SK-N-SH treated with all-trans-retinoic acid at 6 μM for 48 hours (cell line): ENCODE measurements at regions not wholly inside any gene's neighbourhood (a gene's known extent, or its start where the extent isn't known, plus 50 kb on each side); places are given as distances from the start of the nearest gene placed in this dataset.

Experiments
- ATAC-seq: fragments of 200-7000 bp; cut with Tn5 transposase; 3 replicates; pipeline ENCODE4 v1.9.1; 2020; ENCODE audit warnings: mild to moderate bottlenecking, moderate library complexity
- ARNTL ChIP-seq: fragments of 450-650 bp; formaldehyde crosslinking; IDR thresholded peaks from 2 replicates; pipeline ENCODE4 v1.5.0; 2020; ENCODE audit warnings: low read depth, mild to moderate bottlenecking, moderate library complexity, borderline replicate concordance
- CREB5 ChIP-seq: fragments of 250-450 bp; sonication (Bioruptor Pico); IDR thresholded peaks from 2 replicates; pipeline ENCODE4 v1.5.1; 2020; ENCODE audit warnings: low read depth, mild to moderate bottlenecking, moderate library complexity
- CSDC2 ChIP-seq: fragments of 250-450 bp; sonication (Bioruptor Pico); IDR thresholded peaks from 2 replicates; pipeline ENCODE4 v1.5.0; 2020; ENCODE audit warnings: mild to moderate bottlenecking, moderate library complexity
- ESRRG ChIP-seq: fragments of 250-450 bp; sonication (Bioruptor Pico); IDR thresholded peaks from 2 replicates; pipeline ENCODE4 v1.6.1; 2021; ENCODE audit warnings: mild to moderate bottlenecking
- GLIS3 ChIP-seq: fragments of 250-450 bp; sonication (Bioruptor Pico); IDR thresholded peaks from 2 replicates; pipeline ENCODE4 v1.5.0; 2020; ENCODE audit warnings: mild to moderate bottlenecking, moderate library complexity
- ISL1 ChIP-seq: fragments of 250-450 bp; sonication (Bioruptor Pico); IDR thresholded peaks from 2 replicates; pipeline ENCODE4 v2.1.2; 2022; ENCODE audit warnings: mild to moderate bottlenecking, moderate library complexity
- OSR1 ChIP-seq: fragments of 250-450 bp; sonication (Bioruptor Pico); IDR thresholded peaks from 2 replicates; pipeline ENCODE4 v1.8.0; 2022; ENCODE audit warnings: moderate library complexity, mild to moderate bottlenecking, inconsistent platforms
- PPARA ChIP-seq: fragments of 250-450 bp; sonication (Bioruptor Pico); IDR thresholded peaks from 2 replicates; pipeline ENCODE4 v1.5.0; 2020; ENCODE audit warnings: mild to moderate bottlenecking, borderline replicate concordance
- RARB ChIP-seq: fragments of 250-450 bp; sonication (Bioruptor Pico); IDR thresholded peaks from 2 replicates; pipeline ENCODE4 v1.8.0; 2021; ENCODE audit warnings: mild to moderate bottlenecking, moderate library complexity
- SNAI2 ChIP-seq: fragments of 250-450 bp; sonication (Bioruptor Pico); IDR thresholded peaks from 2 replicates; pipeline ENCODE4 v1.5.0; 2020; ENCODE audit warnings: mild to moderate bottlenecking, moderate library complexity
- TCF4 ChIP-seq: fragments of 250-450 bp; sonication (Bioruptor Pico); IDR thresholded peaks from 2 replicates; pipeline ENCODE4 v1.8.0; 2021; ENCODE audit warnings: mild to moderate bottlenecking, moderate library complexity, borderline replicate concordance
- TOX ChIP-seq: fragments of 250-450 bp; sonication (Bioruptor Pico); IDR thresholded peaks from 2 replicates; pipeline ENCODE4 v1.8.0; 2021; ENCODE audit warnings: mild to moderate bottlenecking, moderate library complexity, borderline replicate concordance
- ZC3H10 ChIP-seq: fragments of 250-450 bp; sonication (Bioruptor Pico); IDR thresholded peaks from 2 replicates; pipeline ENCODE4 v1.5.1; 2021; ENCODE audit warnings: mild to moderate bottlenecking, moderate library complexity
- ZFP30 ChIP-seq: fragments of 450-650 bp; formaldehyde crosslinking; IDR thresholded peaks from 2 replicates; pipeline ENCODE4 v1.5.0; 2022; ENCODE audit warnings: mild to moderate bottlenecking, moderate library complexity
- ZNF565 ChIP-seq: fragments of 450-650 bp; formaldehyde crosslinking; conservative IDR thresholded peaks from 2 replicates; pipeline ENCODE4 v1.5.0; 2020; ENCODE audit warnings: low read depth, mild to moderate bottlenecking, moderate library complexity
- ZNF70 ChIP-seq: fragments of 450-650 bp; formaldehyde crosslinking; IDR thresholded peaks from 2 replicates; pipeline ENCODE4 v1.5.0; 2020; ENCODE audit warnings: mild to moderate bottlenecking, moderate library complexity
- ZNF8 ChIP-seq: fragments of 450-650 bp; formaldehyde crosslinking; IDR thresholded peaks from 2 replicates; pipeline ENCODE4 v1.5.0; 2020; ENCODE audit warnings: mild to moderate bottlenecking, moderate library complexity
- TF ChIP-seq, protein P1 (sequence below): fragments of 250-450 bp; sonication (Bioruptor Pico); IDR thresholded peaks from 2 replicates; pipeline ENCODE4 v1.8.0; 2020; ENCODE audit warnings: mild to moderate bottlenecking, moderate library complexity, borderline replicate concordance
- TF ChIP-seq, protein P2 (sequence below): fragments of 250-450 bp; sonication (Bioruptor Pico); IDR thresholded peaks from 2 replicates; pipeline ENCODE4 v1.5.1; 2021; ENCODE audit warnings: mild to moderate bottlenecking, moderate library complexity
- TF ChIP-seq, protein P3 (sequence below): fragments of 250-450 bp; sonication (Bioruptor Pico); IDR thresholded peaks from 2 replicates; pipeline ENCODE4 v1.8.0; 2021; ENCODE audit warnings: low read depth, mild to moderate bottlenecking, moderate library complexity, borderline replicate concordance

DNA sequence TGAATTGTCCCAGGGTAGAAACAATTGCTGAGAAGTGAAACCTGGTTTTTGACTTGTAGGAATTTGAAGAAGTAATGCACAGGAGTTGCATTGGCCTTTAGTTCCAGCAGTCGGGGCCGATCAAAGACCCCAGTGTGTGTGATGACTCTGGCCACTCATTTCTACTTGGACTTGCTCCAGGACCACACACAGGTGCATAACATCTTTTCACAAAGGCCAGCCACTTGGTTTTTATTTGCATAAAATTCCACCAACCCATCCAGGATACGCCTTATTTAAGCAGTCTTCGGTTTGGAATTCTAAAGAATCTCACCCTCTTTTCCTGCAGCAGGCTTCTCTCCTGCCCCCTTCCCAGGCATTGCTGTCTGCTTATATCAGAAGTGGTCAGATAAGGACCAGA, 162.0 kb upstream of the HABP2 start:
- TF ChIP-seq RARB (CRISPR knock-in tag): no peak
- no peak for TF ChIP-seq TCF4 (CRISPR knock-in tag)
- TF ChIP-seq ZNF565: no peak
- no peak for TF ChIP-seq CREB5 (CRISPR knock-in tag)
- TF ChIP-seq CSDC2 (CRISPR knock-in tag): no peak
- ATAC-seq: no peak

DNA sequence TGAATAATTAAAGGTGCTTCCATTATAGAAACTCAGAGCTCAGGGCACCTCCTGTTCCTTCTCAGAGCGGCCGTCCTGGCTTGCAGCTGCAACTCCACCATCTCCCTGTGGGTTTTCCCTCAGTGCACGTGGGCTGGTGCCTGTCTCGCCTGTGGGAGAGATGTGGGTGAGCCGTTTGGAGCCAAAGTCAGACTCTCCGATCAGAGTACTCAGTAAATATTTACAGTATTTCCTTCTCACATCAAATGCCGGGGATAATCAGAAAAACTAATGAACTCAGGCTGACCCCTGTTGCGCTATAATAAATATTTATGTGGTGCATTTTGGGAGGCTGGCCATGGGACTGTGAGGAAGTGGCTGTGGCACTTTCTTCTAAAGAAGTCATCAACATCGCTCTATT, 155.8 kb upstream of the HABP2 start:
- no peak for TF ChIP-seq ARNTL (CRISPR knock-in tag)
- TF ChIP-seq CSDC2 (CRISPR knock-in tag): no peak
- no peak for TF ChIP-seq ZNF565
- TF ChIP-seq ZNF70: no peak
- TF ChIP-seq, protein P1, sequence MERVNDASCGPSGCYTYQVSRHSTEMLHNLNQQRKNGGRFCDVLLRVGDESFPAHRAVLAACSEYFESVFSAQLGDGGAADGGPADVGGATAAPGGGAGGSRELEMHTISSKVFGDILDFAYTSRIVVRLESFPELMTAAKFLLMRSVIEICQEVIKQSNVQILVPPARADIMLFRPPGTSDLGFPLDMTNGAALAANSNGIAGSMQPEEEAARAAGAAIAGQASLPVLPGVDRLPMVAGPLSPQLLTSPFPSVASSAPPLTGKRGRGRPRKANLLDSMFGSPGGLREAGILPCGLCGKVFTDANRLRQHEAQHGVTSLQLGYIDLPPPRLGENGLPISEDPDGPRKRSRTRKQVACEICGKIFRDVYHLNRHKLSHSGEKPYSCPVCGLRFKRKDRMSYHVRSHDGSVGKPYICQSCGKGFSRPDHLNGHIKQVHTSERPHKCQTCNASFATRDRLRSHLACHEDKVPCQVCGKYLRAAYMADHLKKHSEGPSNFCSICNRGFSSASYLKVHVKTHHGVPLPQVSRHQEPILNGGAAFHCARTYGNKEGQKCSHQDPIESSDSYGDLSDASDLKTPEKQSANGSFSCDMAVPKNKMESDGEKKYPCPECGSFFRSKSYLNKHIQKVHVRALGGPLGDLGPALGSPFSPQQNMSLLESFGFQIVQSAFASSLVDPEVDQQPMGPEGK (CRISPR knock-in tag): no peak
- no peak for TF ChIP-seq ESRRG (CRISPR knock-in tag)
- no peak for TF ChIP-seq TOX (CRISPR knock-in tag)
- TF ChIP-seq OSR1 (CRISPR knock-in tag): no peak
- no peak for TF ChIP-seq ZC3H10 (CRISPR knock-in tag)
- TF ChIP-seq GLIS3: no peak
- no peak for ATAC-seq

DNA sequence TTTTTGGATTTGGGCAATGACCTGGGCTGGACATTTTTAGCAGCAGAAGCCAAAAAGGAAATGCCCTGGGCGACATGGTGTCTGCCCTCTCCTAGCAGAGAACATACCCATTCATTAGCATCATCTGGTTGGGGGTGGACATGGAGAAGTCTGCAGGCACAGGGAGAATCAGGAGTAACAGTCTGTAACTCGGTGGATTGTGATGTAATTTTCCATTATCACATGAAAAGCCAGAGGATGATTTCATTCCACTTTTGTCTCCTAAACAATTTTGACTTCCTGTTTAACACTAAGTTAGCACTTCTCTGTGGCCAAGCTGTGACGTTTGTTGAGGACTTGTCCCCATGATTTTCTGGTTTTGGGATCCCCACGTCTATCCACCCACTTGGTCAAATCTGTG, 153.8 kb upstream of the HABP2 start:
- no peak for ATAC-seq

DNA sequence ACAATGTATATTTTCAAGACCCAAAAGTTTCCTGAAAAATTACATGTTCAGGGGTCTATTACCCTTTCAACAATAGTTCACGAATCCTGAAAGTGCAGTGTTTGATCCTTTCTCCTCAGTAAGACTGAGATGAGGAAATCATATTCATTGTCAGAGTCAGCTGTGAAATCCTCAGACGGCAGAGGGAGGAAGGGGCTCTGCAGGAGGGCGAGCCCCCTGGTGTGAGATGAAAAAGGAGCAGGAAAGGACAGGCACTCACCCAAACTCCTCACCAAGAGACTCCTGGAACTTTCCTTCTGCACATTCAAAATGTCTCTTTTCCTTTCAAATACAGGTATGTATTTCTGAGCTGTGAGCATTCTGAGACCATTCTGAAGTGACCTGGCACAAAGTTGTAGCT, 150.3 kb upstream of the HABP2 start:
- no peak for ATAC-seq
- no peak for TF ChIP-seq SNAI2 (CRISPR knock-in tag)
- TF ChIP-seq, protein P2, sequence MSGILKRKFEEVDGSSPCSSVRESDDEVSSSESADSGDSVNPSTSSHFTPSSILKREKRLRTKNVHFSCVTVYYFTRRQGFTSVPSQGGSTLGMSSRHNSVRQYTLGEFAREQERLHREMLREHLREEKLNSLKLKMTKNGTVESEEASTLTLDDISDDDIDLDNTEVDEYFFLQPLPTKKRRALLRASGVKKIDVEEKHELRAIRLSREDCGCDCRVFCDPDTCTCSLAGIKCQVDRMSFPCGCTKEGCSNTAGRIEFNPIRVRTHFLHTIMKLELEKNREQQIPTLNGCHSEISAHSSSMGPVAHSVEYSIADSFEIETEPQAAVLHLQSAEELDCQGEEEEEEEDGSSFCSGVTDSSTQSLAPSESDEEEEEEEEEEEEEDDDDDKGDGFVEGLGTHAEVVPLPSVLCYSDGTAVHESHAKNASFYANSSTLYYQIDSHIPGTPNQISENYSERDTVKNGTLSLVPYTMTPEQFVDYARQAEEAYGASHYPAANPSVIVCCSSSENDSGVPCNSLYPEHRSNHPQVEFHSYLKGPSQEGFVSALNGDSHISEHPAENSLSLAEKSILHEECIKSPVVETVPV (CRISPR knock-in tag): no peak
- TF ChIP-seq OSR1 (CRISPR knock-in tag): no peak

More for the DNA sequence above, 153.8 kb upstream of the HABP2 start:
- TF ChIP-seq ZC3H10 (CRISPR knock-in tag) (no peak), SNAI2 (CRISPR knock-in tag) (no peak), TCF4 (CRISPR knock-in tag) (no peak), ESRRG (CRISPR knock-in tag) (no peak), PPARA (no peak), ZFP30 (no peak), ZNF8 (CRISPR knock-in tag) (no peak), ISL1 (CRISPR knock-in tag) (no peak), ARNTL (CRISPR knock-in tag) (no peak)
- TF ChIP-seq, protein P3, sequence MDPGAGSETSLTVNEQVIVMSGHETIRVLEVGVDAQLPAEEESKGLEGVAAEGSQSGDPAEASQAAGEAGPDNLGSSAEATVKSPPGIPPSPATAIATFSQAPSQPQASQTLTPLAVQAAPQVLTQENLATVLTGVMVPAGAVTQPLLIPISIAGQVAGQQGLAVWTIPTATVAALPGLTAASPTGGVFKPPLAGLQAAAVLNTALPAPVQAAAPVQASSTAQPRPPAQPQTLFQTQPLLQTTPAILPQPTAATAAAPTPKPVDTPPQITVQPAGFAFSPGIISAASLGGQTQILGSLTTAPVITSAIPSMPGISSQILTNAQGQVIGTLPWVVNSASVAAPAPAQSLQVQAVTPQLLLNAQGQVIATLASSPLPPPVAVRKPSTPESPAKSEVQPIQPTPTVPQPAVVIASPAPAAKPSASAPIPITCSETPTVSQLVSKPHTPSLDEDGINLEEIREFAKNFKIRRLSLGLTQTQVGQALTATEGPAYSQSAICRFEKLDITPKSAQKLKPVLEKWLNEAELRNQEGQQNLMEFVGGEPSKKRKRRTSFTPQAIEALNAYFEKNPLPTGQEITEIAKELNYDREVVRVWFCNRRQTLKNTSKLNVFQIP (CRISPR knock-in tag): no peak
- TF ChIP-seq, protein P2 (CRISPR knock-in tag): no peak

DNA sequence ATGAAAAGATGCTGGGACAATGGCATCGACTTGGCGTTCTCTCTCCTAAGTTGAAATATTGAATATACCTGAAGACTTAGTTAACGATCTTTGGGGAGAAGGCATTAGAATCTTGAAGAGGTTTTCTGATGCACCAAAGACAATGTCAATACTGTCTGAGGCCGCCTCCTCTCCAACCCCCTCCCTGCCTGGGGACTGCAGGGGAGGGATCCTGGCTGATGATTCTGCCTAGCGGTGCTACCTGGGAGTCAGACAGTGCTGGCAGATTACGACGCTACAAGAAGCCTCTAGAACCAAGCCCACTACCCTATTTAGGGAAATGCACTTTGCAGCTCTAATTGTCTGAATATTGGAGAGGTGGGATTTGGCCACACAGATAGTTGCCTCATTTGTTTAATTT, 145.6 kb upstream of the HABP2 start:
- ATAC-seq: no peak
- TF ChIP-seq ESRRG (CRISPR knock-in tag) (no peak), GLIS3 (no peak), PPARA (no peak), ZNF565 (no peak), TCF4 (CRISPR knock-in tag) (no peak), OSR1 (CRISPR knock-in tag) (no peak), ZFP30 (no peak), RARB (CRISPR knock-in tag) (no peak), ZNF70 (no peak), CREB5 (CRISPR knock-in tag) (no peak)
- TF ChIP-seq, protein P2 (CRISPR knock-in tag): no peak
- TF ChIP-seq, protein P1 (CRISPR knock-in tag): no peak
